GM12873 (cell line): ENCODE measurements at regions not wholly inside any gene's neighbourhood (a gene's known extent, or its start where the extent isn't known, plus 50 kb on each side); places are given as distances from the start of the nearest gene placed in this dataset.

Source experiments
- TF ChIP-seq, protein P1 (sequence below): IDR thresholded peaks from 2 replicates; pipeline ENCODE4 v1.5.1; 2012; ENCODE audit warnings: low read depth, mild to moderate bottlenecking, moderate library complexity, low read length, control low read depth; ENCODE audit not compliant: insufficient read depth; ENCODE audit errors: missing control alignments

DNA sequence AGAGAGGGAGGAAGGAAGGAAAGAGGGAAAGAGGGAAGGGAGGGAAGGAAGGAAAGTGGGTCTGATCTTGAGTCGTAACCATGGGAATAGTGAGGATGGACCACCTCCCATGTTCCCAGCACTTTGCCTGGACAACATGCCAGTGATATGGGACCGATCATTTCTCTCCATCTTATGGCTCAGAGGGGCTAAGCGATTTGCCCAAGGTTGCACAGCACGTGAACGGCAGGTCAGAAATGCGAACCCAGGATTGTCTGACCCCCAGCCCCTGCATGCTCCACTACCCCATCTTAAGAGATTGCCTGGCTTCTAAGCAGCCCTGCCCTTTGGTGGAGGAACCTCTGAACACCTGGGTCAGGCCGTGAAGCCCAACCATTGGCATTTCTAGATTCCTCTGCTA lies 109.0 kb upstream of the CARD11 start:
- TF ChIP-seq, protein P1, sequence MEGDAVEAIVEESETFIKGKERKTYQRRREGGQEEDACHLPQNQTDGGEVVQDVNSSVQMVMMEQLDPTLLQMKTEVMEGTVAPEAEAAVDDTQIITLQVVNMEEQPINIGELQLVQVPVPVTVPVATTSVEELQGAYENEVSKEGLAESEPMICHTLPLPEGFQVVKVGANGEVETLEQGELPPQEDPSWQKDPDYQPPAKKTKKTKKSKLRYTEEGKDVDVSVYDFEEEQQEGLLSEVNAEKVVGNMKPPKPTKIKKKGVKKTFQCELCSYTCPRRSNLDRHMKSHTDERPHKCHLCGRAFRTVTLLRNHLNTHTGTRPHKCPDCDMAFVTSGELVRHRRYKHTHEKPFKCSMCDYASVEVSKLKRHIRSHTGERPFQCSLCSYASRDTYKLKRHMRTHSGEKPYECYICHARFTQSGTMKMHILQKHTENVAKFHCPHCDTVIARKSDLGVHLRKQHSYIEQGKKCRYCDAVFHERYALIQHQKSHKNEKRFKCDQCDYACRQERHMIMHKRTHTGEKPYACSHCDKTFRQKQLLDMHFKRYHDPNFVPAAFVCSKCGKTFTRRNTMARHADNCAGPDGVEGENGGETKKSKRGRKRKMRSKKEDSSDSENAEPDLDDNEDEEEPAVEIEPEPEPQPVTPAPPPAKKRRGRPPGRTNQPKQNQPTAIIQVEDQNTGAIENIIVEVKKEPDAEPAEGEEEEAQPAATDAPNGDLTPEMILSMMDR = no peak

DNA sequence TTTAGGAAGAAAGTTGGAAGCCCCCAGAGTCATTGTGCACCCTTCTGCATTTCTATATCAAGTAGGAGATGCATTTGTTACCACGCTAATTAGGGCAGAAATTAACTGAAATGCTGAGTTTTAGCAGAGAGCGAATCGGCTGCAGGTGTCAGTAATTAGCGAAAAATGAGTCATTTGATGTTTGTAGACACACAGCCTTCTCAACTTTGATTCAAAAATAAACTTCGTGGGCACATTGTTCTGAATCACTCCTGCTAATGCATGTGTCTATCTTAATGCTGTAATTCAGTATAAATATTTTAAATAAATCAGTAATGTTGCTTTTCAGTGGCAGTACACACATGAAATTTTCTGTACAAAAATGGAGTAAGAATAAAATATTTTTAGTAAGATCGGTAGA lies 109.5 kb upstream of the CARD11 start:
- TF ChIP-seq, protein P1 = no peak

DNA sequence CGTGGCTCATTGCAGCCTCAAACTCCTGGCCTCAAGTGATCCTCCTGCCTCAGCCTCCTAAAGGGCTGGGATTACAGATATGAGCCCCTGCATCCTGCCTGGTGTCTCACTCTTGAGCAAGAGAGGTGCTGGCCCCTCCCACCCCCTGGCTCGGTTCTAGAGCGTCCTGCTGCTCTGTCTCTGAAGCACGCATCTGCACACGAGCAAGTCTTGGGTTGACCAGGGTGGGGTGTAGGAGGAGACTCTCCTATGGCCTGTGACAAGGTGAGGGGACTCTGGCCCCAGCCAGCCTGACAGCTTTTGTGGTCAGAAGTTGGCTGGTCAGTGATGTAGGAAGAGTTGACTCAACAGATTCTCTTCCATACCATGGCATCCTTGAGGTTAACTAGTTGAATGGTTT lies 110.7 kb upstream of the CARD11 start:
- TF ChIP-seq, protein P1 = no peak

DNA sequence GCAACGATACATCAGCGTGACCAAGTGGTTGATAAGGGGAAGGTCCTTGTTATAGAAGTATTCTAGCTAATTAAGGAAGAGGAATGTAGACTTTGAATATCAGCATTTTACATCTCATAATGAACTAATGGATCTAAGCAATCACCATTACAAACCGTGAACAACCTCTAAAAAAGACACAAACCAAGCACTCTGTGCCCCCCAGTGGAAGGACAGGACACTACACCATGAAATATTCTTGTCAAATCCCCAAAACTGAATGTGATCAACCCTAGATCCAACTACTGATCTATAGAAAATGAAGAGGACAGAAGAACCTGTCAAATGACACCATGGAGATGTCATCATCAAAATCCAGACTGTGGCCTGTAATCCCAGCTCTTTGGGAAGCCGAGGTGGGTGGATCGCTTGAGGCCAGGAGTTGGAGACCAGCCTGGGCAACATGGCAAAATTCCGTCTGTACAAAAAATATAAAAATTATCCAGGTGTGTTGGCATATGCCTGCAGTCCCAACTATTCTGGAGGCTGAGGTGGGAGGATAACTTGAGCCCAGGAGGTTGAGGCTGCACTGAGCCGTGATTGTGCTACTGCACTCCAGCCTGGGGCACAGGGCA lies 111.3 kb upstream of the CARD11 start:
- TF ChIP-seq, protein P1 = peak; percentile 81

DNA sequence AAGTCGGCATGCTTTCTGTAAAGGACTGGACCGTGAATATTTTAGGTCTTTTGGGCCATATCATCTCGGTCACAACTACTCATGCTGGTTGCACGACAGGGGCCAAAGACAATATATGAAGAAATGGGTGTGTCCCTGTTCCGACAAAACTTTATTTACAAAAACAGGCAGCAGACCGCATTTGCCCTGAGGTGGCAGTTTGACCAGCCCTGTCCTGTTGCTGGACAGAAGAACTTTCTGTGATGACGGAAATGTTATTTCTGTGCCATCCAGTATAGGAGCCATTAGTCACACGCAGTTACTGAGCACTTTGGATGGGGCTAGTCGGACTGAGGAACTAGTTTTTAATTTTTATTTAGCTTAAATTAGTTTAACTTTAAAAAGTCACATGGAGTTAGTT lies 112.8 kb upstream of the CARD11 start:
- TF ChIP-seq, protein P1 = no peak

DNA sequence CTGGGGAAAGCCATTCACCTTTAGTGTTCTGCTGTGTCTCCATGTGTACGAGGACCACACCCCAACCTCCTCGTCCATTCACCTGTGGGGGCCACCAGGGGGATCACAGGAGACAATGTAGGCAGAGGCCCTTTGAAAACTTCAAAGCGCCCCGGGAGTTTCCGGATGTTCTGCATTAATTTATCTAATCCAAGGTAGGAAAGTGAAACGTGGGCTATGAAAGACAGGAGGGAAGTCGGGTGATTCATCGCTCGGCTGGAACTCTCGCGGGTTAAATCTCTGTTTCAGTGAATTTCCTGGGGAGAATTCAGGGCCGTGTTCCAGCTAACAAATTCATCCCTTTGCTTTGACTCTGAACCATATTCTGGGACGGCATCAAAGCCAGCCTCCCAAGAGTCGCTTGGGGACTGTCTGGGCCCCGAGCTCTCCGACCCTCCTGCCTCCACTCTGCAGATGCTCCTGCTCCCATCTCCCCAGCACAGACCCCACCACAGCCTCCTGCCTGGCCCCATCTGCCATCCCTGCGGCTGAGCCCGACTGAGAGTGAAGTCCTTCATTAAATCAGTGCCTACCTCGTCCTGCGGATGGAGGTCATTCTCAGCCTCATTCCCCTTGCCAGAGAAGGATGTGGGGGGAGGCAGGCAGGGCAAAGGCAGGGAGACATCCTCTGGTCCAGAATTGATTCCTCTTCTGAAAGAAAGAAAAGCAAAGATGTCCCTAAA lies 114.1 kb upstream of the CARD11 start:
- TF ChIP-seq, protein P1 = no peak

DNA sequence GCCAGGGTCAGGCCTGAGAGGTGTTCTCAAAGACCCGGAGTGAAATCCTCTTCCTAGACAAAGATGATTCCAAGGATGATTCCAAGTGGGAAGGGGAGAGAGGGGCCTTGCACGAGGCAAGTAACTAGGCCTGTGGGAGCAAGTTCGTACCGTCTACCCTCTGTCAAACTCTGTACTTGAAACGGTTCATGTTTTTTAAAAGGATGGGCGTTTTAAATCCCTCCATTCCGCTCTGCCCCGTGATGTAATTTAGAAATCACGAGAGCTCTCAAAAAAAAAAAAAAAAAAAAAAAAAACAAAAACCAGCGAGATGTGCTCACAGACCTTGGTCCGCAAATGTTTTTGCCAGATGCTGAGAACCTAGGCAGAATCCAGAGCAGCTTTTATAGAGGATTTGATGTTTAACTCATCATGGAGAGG lies 114.7 kb upstream of the CARD11 start:
- TF ChIP-seq, protein P1 = no peak
